A549 (cell line): ENCODE measurements at regions not wholly inside any gene's neighbourhood (a gene's known extent, or its start where the extent isn't known, plus 50 kb on each side); places are given as distances from the start of the nearest gene placed in this dataset.

Experiments
- CEBPB ChIP-seq, 2 experiments: fragments of >200 bp in 1 of 2; sonication (Bioruptor Twin) in 1 of 2; formaldehyde crosslinking in 1 of 2; IDR thresholded peaks; 2 replicates each; pipeline ENCODE4 v1.6.1; 2012 to 2016
- CHD2 ChIP-seq: fragments of 150-350 bp; IDR thresholded peaks from 2 replicates; pipeline ENCODE4 v1.6.1; 2014; ENCODE audit warnings: low read length; ENCODE audit not compliant: partially characterized antibody
- EP300 ChIP-seq, 2 experiments: fragments of >200 bp; sonication (Bioruptor Twin); formaldehyde crosslinking; IDR thresholded peaks; 2 replicates in 1 of 2; 3 replicates in 1 of 2; pipeline ENCODE4 v1.6.1; 2016 to 2017
- ESRRA ChIP-seq: fragments of 150-350 bp; IDR thresholded peaks from 2 replicates; pipeline ENCODE4 v1.6.1; 2014; ENCODE audit warnings: mild to moderate bottlenecking, low read length, borderline replicate concordance
- RFX5 ChIP-seq: fragments of 450-650 bp; IDR thresholded peaks from 2 replicates; pipeline ENCODE4 v1.7.1; 2014; ENCODE audit warnings: antibody characterized with exemption, mild to moderate bottlenecking, moderate library complexity
- TF ChIP-seq, protein P1 (sequence below): IDR thresholded peaks from 2 replicates; pipeline ENCODE4 v1.6.1; 2012
- TF ChIP-seq, protein P2 (sequence below): fragments of >200 bp; sonication (Bioruptor Twin); formaldehyde crosslinking; IDR thresholded peaks from 2 replicates; pipeline ENCODE4 v1.6.1; 2016
- TF ChIP-seq, protein P3 (sequence below): fragments of >200 bp; sonication (Bioruptor Twin); formaldehyde crosslinking; IDR thresholded peaks from 3 replicates; pipeline ENCODE4 v1.5.1; 2016

DNA sequence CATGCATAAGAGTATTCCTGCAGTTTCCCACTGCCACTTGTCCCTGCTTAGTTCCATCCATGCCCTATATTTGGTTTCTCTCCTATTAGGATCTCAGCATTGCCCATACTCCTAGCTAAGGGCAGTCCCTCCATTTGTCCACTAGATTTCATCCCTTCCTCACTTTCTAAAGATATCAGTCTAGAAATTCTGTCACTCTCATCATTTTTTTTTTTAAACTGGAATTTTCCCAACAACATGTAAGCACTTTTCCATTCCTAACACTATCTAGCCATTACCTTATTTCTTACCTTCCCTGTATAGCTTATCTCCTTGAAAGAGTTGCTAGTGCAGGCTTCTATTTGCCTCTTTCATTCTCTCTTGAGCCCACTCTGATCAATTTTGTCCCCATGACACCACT, 312.2 kb downstream of the BTBD3 start:
- TF ChIP-seq RFX5, result no peak
- no peak for TF ChIP-seq ESRRA
- TF ChIP-seq, protein P1, sequence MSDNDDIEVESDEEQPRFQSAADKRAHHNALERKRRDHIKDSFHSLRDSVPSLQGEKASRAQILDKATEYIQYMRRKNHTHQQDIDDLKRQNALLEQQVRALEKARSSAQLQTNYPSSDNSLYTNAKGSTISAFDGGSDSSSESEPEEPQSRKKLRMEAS, result no peak
- TF ChIP-seq, protein P2, sequence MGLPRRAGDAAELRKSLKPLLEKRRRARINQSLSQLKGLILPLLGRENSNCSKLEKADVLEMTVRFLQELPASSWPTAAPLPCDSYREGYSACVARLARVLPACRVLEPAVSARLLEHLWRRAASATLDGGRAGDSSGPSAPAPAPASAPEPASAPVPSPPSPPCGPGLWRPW, result no peak
- TF ChIP-seq, protein P3, sequence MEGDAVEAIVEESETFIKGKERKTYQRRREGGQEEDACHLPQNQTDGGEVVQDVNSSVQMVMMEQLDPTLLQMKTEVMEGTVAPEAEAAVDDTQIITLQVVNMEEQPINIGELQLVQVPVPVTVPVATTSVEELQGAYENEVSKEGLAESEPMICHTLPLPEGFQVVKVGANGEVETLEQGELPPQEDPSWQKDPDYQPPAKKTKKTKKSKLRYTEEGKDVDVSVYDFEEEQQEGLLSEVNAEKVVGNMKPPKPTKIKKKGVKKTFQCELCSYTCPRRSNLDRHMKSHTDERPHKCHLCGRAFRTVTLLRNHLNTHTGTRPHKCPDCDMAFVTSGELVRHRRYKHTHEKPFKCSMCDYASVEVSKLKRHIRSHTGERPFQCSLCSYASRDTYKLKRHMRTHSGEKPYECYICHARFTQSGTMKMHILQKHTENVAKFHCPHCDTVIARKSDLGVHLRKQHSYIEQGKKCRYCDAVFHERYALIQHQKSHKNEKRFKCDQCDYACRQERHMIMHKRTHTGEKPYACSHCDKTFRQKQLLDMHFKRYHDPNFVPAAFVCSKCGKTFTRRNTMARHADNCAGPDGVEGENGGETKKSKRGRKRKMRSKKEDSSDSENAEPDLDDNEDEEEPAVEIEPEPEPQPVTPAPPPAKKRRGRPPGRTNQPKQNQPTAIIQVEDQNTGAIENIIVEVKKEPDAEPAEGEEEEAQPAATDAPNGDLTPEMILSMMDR, result no peak
- TF ChIP-seq EP300 (IDR thresholded peaks at IDR 0.05), result no peak
- no peak for TF ChIP-seq CHD2
- TF ChIP-seq CEBPB (IDR thresholded peaks at IDR 0.05), result no peak
